ENCODE measurements at regions not wholly inside any gene's neighbourhood (a gene's known extent, or its start where the extent isn't known, plus 50 kb on each side); places are given as distances from the start of the nearest gene placed in this dataset.
A peak's percentile ranks its signal among the peaks of the same experiment; 100 is the strongest.

GRCh38 chr5:74145951-74146350 is 494.6 kb downstream of the ENC1 start:
- no peaks in the 10 kb centered on the region for H3K9me3 ChIP-seq (ENCODE audit: low read depth, low read length)
- no peak overlapping the region for H3K27ac ChIP-seq (ENCODE audit: low read depth, low read length)
- no peaks in the 10 kb centered on the region for H4K20me1 ChIP-seq (ENCODE audit: insufficient read depth, low read length)
- no peak for DNase-seq (ENCODE audit: insufficient read length, low spot score, missing footprints)
- H3K27me3 ChIP-seq (ENCODE audit: insufficient read depth, low read length): no peaks in the 10 kb centered on the region
- no peak overlapping the region for H3K4me2 ChIP-seq (ENCODE audit: insufficient read depth, low read length)
- no peaks in the 10 kb centered on the region for H3K36me3 ChIP-seq (ENCODE audit: insufficient read depth, low read length)
- no peak overlapping the region for H2AFZ ChIP-seq (ENCODE audit: low read length)
- no peaks in the 10 kb centered on the region for H3K79me2 ChIP-seq (ENCODE audit: insufficient read depth, low read length)
- no peak for TF ChIP-seq CTCF (IDR thresholded peaks at IDR 0.05; ENCODE audit: extremely low read depth, low read depth, low read length)
- H3K4me1 ChIP-seq (ENCODE audit: insufficient read depth, low read length): peaks cover 9% of the 10 kb centered on the region
- H3K4me3 ChIP-seq (ENCODE audit: insufficient read depth, low read length): no peak overlapping the region

GRCh38 chr5:74143721-74144330 is 496.7 kb downstream of the ENC1 start:
- no peak overlapping the region for H2AFZ ChIP-seq (ENCODE audit: low read length)
- no peaks in the 10 kb centered on the region for H3K79me2 ChIP-seq (ENCODE audit: insufficient read depth, low read length)
- no peak overlapping the region for H3K4me2 ChIP-seq (ENCODE audit: insufficient read depth, low read length)
- no peak overlapping the region for H3K4me3 ChIP-seq (ENCODE audit: insufficient read depth, low read length)
- H3K36me3 ChIP-seq (ENCODE audit: insufficient read depth, low read length): no peaks in the 10 kb centered on the region
- no peak overlapping the region for H3K27ac ChIP-seq (ENCODE audit: low read depth, low read length)
- peaks cover 6% of the 10 kb centered on the region for H3K4me1 ChIP-seq (ENCODE audit: insufficient read depth, low read length)
- TF ChIP-seq CTCF (IDR thresholded peaks at IDR 0.05; ENCODE audit: extremely low read depth, low read depth, low read length): no peak
- H3K27me3 ChIP-seq (ENCODE audit: insufficient read depth, low read length): no peaks in the 10 kb centered on the region
- no peak for DNase-seq (ENCODE audit: insufficient read length, low spot score, missing footprints)
- no peaks in the 10 kb centered on the region for H4K20me1 ChIP-seq (ENCODE audit: insufficient read depth, low read length)
- no peaks in the 10 kb centered on the region for H3K9me3 ChIP-seq (ENCODE audit: low read depth, low read length)

- DNase-seq (ENCODE audit: insufficient read length, low spot score, missing footprints): no peak
- H3K4me2 ChIP-seq (ENCODE audit: insufficient read depth, low read length): no peak overlapping the region
- H3K36me3 ChIP-seq (ENCODE audit: insufficient read depth, low read length): no peaks in the 10 kb centered on the region
- no peak overlapping the region for H3K27ac ChIP-seq (ENCODE audit: low read depth, low read length)
- no peak overlapping the region for H3K4me3 ChIP-seq (ENCODE audit: insufficient read depth, low read length)
- H3K4me1 ChIP-seq (ENCODE audit: insufficient read depth, low read length): peaks cover 6% of the 10 kb centered on the region
- no peaks in the 10 kb centered on the region for H3K27me3 ChIP-seq (ENCODE audit: insufficient read depth, low read length)
- no peak for TF ChIP-seq CTCF (IDR thresholded peaks at IDR 0.05; ENCODE audit: extremely low read depth, low read depth, low read length)
- H4K20me1 ChIP-seq (ENCODE audit: insufficient read depth, low read length): no peaks in the 10 kb centered on the region
- no peaks in the 10 kb centered on the region for H3K79me2 ChIP-seq (ENCODE audit: insufficient read depth, low read length)
- H2AFZ ChIP-seq (ENCODE audit: low read length): no peak overlapping the region
- no peaks in the 10 kb centered on the region for H3K9me3 ChIP-seq (ENCODE audit: low read depth, low read length)
These were observed 497.4 kb downstream of the ENC1 start for GRCh38 chr5:74143151-74143550.

- H3K27me3 ChIP-seq (ENCODE audit: insufficient read depth, low read length): no peaks in the 10 kb centered on the region
These were observed 499.5 kb downstream of the ENC1 start for GRCh38 chr5:74141053-74141452.

More at GRCh38 chr5:74141053-74141452, 499.5 kb downstream of the ENC1 start:
- no peak for DNase-seq (ENCODE audit: insufficient read length, low spot score, missing footprints)
- Histone ChIP-seq H3K4me2 (ENCODE audit: insufficient read depth, low read length) (no peak overlapping the region), H4K20me1 (ENCODE audit: insufficient read depth, low read length) (no peaks in the 10 kb centered on the region), H3K36me3 (ENCODE audit: insufficient read depth, low read length) (no peaks in the 10 kb centered on the region), H3K27ac (ENCODE audit: low read depth, low read length) (peak overlapping the region; percentile 21), H2AFZ (ENCODE audit: low read length) (no peak overlapping the region), H3K4me3 (ENCODE audit: insufficient read depth, low read length) (no peak overlapping the region), H3K79me2 (ENCODE audit: insufficient read depth, low read length) (no peaks in the 10 kb centered on the region), H3K4me1 (ENCODE audit: insufficient read depth, low read length) (peaks cover 6% of the 10 kb centered on the region), H3K9me3 (ENCODE audit: low read depth, low read length) (no peaks in the 10 kb centered on the region)
- TF ChIP-seq CTCF (IDR thresholded peaks at IDR 0.05; ENCODE audit: extremely low read depth, low read depth, low read length): no peak
